Heart left ventricle (tissue), 16 donors: ENCODE measurements at regions not wholly inside any gene's neighbourhood (a gene's known extent, or its start where the extent isn't known, plus 50 kb on each side); places are given as distances from the start of the nearest gene placed in this dataset.

Experiments
- ATAC-seq, 4 donors: fragments of 200-7000 bp; cut with Tn5 transposase; one replicate each; pipeline ENCODE4 v1.9.1; 2020 to 2022; ENCODE audit warnings: moderate library complexity in 4 of 4, mild to moderate bottlenecking in 3 of 4, moderate number of reproducible peaks in 1 of 4
- DNase-seq, 5 donors: peaks; one replicate each; pipeline ENCODE4 v3.0.0-alpha.2; 2020
- H3K27ac ChIP-seq, 12 donors: fragments of 200-600 bp; sonication (generic) in 4 of 12; one replicate each; pipeline versions ENCODE4 v1.5.0 to v1.8.0; 2016 to 2022; ENCODE audit warnings: mild to moderate bottlenecking in 2 of 12
- H3K27me3 ChIP-seq, 9 donors: fragments of 200-600 bp; sonication (generic) in 2 of 9; one replicate each; pipeline versions ENCODE4 v1.5.1 to v1.8.0; 2016 to 2022; ENCODE audit warnings: mild to moderate bottlenecking in 3 of 9
- H3K36me3 ChIP-seq, 9 donors: fragments of 200-600 bp; sonication (generic) in 2 of 9; one replicate each; pipeline versions ENCODE4 v1.5.0 to v1.8.0; 2018 to 2022; ENCODE audit warnings: mild to moderate bottlenecking in 2 of 9
- H3K4me1 ChIP-seq, 12 donors: fragments of 200-600 bp; sonication (generic) in 4 of 12; one replicate each; pipeline versions ENCODE4 v1.5.0 to v1.8.0; 2016 to 2022; ENCODE audit warnings: mild to moderate bottlenecking in 3 of 12
- H3K4me3 ChIP-seq, 12 donors: fragments of 200-600 bp; sonication (generic) in 4 of 12; one replicate each; pipeline versions ENCODE4 v1.5.0 to v1.8.0; 2017 to 2022; ENCODE audit warnings: mild to moderate bottlenecking in 9 of 12, moderate library complexity in 4 of 12
- H3K9me3 ChIP-seq, 12 donors: fragments of 200-600 bp; sonication (generic) in 4 of 12; one replicate each; pipeline versions ENCODE4 v1.5.0 to v1.8.0; 2016 to 2022; ENCODE audit warnings: mild to moderate bottlenecking in 1 of 12
- CTCF ChIP-seq, 12 donors: fragments of 200-600 bp; sonication (generic) in 4 of 12; IDR thresholded peaks; one replicate each; pipeline versions ENCODE4 v1.5.0 to v1.8.0; 2018 to 2022; ENCODE audit warnings: antibody characterized with exemption in 12 of 12, mild to moderate bottlenecking in 5 of 12
- POLR2A ChIP-seq, 2 donors: fragments of 450-650 bp; IDR thresholded peaks; one replicate each; pipeline ENCODE4 v1.6.1; 2017; ENCODE audit warnings: antibody characterized with exemption in 2 of 2, mild to moderate bottlenecking in 2 of 2, moderate library complexity in 2 of 2
- WGBS, 4 donors: extraction: QIAGEN DNeasy Blood & Tissue Kit in 2 of 4; methylation state at CpG; one replicate each; pipeline versions ENCODE4 v1.1.5 to v1.1.7; 2013 to 2018; 5-methylcytosine and 5-hydroxymethylcytosine counted together
- intact Hi-C, 10 donors: fragments of 100-400 bp; cut with DNase I; formaldehyde crosslinking; loops; one replicate each; pipeline versions ENCODE4 v1.11.1 to v1.14.2; 2022
- donor health status: ischemic (EF 13 %, LVEDD 7.1; RV severe dilation, severe dysfunction).
- donor health status: healthy with polysubstance abuse.
- donor health status: DM: no; HTN: yes; CAD: no.
- donor health status: DM: no; HTN: no; CAD: no.
- donor health status: ischemic (EF 25% LVEDD 6.9; RV normal size, moderate dysfunction).
- donor health status: ischemic (EF 25% LVEDD 5.7; RV mildly dilated, moderate dysfunction).
- donor health status: healthy.
- donor health status: DM: yes; HTN: yes; CAD: no.
- donor health status: ischemic (EF 35%, LVEDD 5.7; RV mildly dilated, moderate dysfunction).
- donor health status: nonischemic (EF 11% LVEDD 7.7; RV severe dilation, severe dysfunction).
- donor health status: DM: yes; HTN: yes; CAD: no.
- donor health status: PGD.
- donor health status: ischemic (EF 29% LVEDD 5.4; RV normal size, mild dysfunction).
- donor health status: nonischemic (EF 23%, LVEDD 6.1; RV moderate dilation, normal function).

- ATAC-seq (no peak), DNase-seq (no peak)
- Histone ChIP-seq H3K4me3 (no peak overlapping the region), H3K27ac (no peak overlapping the region), H3K4me1 (no peaks in the 10 kb centered on the region), H3K27me3 (peaks cover 0 to 51% (median 0%) of the 10 kb centered on the region in 9 donors), H3K9me3 (no peaks in the 10 kb centered on the region), H3K36me3 (no peaks in the 10 kb centered on the region)
- WGBS, 4 donors = 77 to 85% (median 81%) methylated on average over 5 of the region's 5 CpGs
- intact Hi-C loops = loop anchor here in 1 of 10 donors (10.0 kb wide), 1 partner anchor 293 kb away; no protein-coding TSS in a partner anchor
- TF ChIP-seq POLR2A (IDR thresholded peaks at IDR 0.05) = no peak
- TF ChIP-seq CTCF (IDR thresholded peaks at IDR 0.05) = no peak
Measured at GRCh38 chr12:107311682-107312081, 218.3 kb upstream of the CRY1 start.

DNA sequence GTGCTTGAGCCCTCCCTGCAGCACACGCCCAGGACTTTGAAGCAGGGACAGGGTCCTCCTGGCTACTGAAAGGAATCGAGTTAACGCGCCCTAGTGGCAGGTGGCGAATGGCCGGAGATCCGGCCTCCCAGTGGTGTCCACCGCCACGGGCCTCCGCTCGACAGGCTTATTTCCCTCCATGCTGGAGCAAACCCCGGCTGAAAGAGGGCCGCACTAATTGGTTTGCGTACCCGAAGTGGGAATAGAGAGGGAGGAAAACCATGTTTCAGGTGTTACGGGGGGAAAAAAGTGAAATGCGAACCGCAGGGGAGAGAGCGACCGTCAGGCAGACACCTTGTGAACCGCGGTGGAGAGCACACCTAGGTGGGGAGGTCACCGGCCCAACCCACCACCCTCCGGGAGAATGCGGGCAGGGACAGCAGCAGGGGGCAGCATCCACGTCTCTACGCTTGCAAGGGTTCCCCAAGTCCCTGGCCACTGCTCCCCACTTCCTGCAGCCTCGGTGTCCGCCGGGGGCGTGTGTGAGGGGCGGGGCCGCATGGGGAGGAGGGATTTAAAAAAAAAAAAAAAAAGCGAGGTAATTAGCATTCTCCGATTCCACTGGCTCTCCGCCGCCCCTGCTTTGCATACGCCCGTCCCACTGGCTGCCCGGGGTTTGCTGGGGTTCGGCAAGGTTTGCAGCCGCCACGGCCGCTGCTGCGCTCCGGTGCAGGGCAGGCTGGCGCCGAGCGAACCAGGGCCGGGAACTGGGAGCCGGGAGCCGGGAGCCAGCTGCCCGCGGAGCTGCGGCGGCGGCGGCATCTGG, 224.6 kb upstream of the CRY1 start:
- Histone ChIP-seq H3K27me3 (peaks cover 7 to 70% (median 24%) of the 10 kb centered on the region in 9 donors), H3K4me3 (peak overlapping the region; percentile 29 to 67 (median 50)), H3K4me1 (peaks cover 0 to 47% (median 14%) of the 10 kb centered on the region in 12 donors), H3K36me3 (no peaks in the 10 kb centered on the region), H3K9me3 (no peaks in the 10 kb centered on the region), H3K27ac (peak overlapping the region in 1 of 12 donors; percentile 32)
- TF ChIP-seq POLR2A (IDR thresholded peaks at IDR 0.05) = no peak
- peak in 2 of 12 donors; percentile 8 to 19 for TF ChIP-seq CTCF (IDR thresholded peaks at IDR 0.05)
- WGBS, 4 donors = 1 to 2% (median 2%) methylated on average over 38 to 58 of the region's 58 CpGs
- intact Hi-C loops = loop anchor here in 1 of 10 donors (10.0 kb wide), 1 partner anchor 287 kb away; no protein-coding TSS in a partner anchor
- DNase-seq = peak; percentile 77 to 90 (median 86)
- peak; percentile 91 to 97 (median 94) for ATAC-seq

DNA sequence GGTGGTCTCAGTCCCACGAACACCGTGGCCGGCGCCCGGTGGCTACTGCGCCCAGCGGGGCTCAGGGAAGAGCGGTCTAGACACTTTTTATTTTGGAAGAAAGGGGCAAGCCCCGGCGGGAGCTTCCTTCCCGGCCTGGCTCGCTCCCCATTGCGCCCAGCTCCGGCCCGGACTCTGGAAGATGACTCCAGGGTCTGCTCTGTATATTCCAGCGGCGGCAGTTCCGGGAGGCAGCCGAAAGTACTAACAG, 225.1 kb upstream of the CRY1 start:
- H3K9me3 ChIP-seq = no peaks in the 10 kb centered on the region
- H3K27me3 ChIP-seq = peaks cover 7 to 71% (median 24%) of the 10 kb centered on the region in 9 donors
- peaks cover 0 to 47% (median 14%) of the 10 kb centered on the region in 12 donors for H3K4me1 ChIP-seq
- DNase-seq (peak in 1 of 5 donors; percentile 28), ATAC-seq (peak in 1 of 4 donors; percentile 17)
- intact Hi-C loops = loop anchor here in 1 of 10 donors (10.0 kb wide), 1 partner anchor 286 kb away; no protein-coding TSS in a partner anchor
- peak overlapping the region; percentile 29 to 67 (median 50) for H3K4me3 ChIP-seq
- TF ChIP-seq CTCF (IDR thresholded peaks at IDR 0.05) (no peak), POLR2A (IDR thresholded peaks at IDR 0.05) (no peak)
- WGBS, 4 donors = 0 to 1% (median 0%) methylated on average over 7 to 19 of the region's 19 CpGs
- H3K36me3 ChIP-seq = no peaks in the 10 kb centered on the region
- peak overlapping the region in 2 of 12 donors; percentile 28 to 32 for H3K27ac ChIP-seq

- Histone ChIP-seq H3K4me3 (peak overlapping the region; percentile 29 to 67 (median 50)), H3K9me3 (no peaks in the 10 kb centered on the region), H3K27ac (peak overlapping the region in 1 of 12 donors; percentile 28), H3K4me1 (peaks cover 0 to 47% (median 14%) of the 10 kb centered on the region in 12 donors), H3K36me3 (no peaks in the 10 kb centered on the region), H3K27me3 (peaks cover 7 to 76% (median 28%) of the 10 kb centered on the region in 9 donors)
- TF ChIP-seq POLR2A (IDR thresholded peaks at IDR 0.05) = no peak
- TF ChIP-seq CTCF (IDR thresholded peaks at IDR 0.05) = no peak
- ATAC-seq (peak in 2 of 4 donors; percentile 25 to 27), DNase-seq (peak in 2 of 5 donors; percentile 29 to 60)
- intact Hi-C loops = loop anchor here in 1 of 10 donors (10.0 kb wide), 1 partner anchor 286 kb away; no protein-coding TSS in a partner anchor
- 0 to 1% (median 1%) methylated on average over 21 to 72 of the region's 72 CpGs for WGBS, 4 donors
Measured at GRCh38 chr12:107318806-107319532, 225.6 kb upstream of the CRY1 start.
